Fibroblast of lung (primary cell): ENCODE measurements at regions not wholly inside any gene's neighbourhood (a gene's known extent, or its start where the extent isn't known, plus 50 kb on each side); places are given as distances from the start of the nearest gene placed in this dataset.

ENCODE experiments used
- CTCF ChIP-seq, 2 donors: IDR thresholded peaks in 1 of 2; conservative IDR thresholded peaks in 1 of 2; 1 replicate in 1 of 2; 2 replicates in 1 of 2; pipeline ENCODE4 v1.5.1; 2011 to 2012; ENCODE audit warnings: low read length in 2 of 2, control low read depth in 1 of 2, inconsistent platforms in 1 of 2, low read depth in 1 of 2, mild to moderate bottlenecking in 1 of 2
- EZH2 ChIP-seq: IDR thresholded peaks from 2 replicates; pipeline ENCODE4 v1.5.1; 2012; ENCODE audit warnings: low read length, control low read depth, mild to moderate bottlenecking; ENCODE audit errors: missing control alignments

- TF ChIP-seq CTCF (conservative IDR thresholded peaks at IDR 0.05 in 1 of 2, IDR thresholded peaks at IDR 0.05 in 1 of 2; ENCODE audit: low read depth in 1 of 2, low read length in 2 of 2) (no peak), EZH2 (no peak)
These were observed 384.1 kb upstream of the STEAP1 start for GRCh38 chr7:89770161-89770560.
